ENCODE measurements at regions not wholly inside any gene's neighbourhood (a gene's known extent, or its start where the extent isn't known, plus 50 kb on each side); places are given as distances from the start of the nearest gene placed in this dataset.

DNA sequence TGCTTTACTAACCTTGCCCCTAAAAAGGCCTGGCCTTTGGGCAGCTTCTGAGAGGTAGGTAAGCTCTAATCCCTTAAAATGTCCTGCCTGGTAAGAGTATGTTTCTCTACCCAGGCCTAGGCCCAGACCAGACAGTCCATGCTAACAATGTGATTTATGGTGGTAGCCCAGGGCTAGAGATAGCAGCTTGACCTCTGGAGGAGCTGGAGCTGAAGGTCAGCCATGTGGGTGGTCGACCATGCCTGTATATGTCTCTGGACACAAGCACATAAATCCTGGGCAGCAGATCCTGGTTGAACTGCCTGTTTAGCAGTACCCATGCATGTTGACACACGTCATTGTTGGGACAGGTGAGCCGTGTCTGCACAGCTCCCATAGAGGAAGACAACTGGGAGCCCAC is 62.1 kb upstream of the PHACTR1 start:
- TF ChIP-seq, protein P1, sequence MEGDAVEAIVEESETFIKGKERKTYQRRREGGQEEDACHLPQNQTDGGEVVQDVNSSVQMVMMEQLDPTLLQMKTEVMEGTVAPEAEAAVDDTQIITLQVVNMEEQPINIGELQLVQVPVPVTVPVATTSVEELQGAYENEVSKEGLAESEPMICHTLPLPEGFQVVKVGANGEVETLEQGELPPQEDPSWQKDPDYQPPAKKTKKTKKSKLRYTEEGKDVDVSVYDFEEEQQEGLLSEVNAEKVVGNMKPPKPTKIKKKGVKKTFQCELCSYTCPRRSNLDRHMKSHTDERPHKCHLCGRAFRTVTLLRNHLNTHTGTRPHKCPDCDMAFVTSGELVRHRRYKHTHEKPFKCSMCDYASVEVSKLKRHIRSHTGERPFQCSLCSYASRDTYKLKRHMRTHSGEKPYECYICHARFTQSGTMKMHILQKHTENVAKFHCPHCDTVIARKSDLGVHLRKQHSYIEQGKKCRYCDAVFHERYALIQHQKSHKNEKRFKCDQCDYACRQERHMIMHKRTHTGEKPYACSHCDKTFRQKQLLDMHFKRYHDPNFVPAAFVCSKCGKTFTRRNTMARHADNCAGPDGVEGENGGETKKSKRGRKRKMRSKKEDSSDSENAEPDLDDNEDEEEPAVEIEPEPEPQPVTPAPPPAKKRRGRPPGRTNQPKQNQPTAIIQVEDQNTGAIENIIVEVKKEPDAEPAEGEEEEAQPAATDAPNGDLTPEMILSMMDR (IDR thresholded peaks at IDR 0.05; ENCODE audit: low read length), result no peak
- no peak for TF ChIP-seq EZH2 (IDR thresholded peaks at IDR 0.05; ENCODE audit: borderline replicate concordance, low read length)
